ENCODE measurements at regions not wholly inside any gene's neighbourhood (a gene's known extent, or its start where the extent isn't known, plus 50 kb on each side); places are given as distances from the start of the nearest gene placed in this dataset.

DNA sequence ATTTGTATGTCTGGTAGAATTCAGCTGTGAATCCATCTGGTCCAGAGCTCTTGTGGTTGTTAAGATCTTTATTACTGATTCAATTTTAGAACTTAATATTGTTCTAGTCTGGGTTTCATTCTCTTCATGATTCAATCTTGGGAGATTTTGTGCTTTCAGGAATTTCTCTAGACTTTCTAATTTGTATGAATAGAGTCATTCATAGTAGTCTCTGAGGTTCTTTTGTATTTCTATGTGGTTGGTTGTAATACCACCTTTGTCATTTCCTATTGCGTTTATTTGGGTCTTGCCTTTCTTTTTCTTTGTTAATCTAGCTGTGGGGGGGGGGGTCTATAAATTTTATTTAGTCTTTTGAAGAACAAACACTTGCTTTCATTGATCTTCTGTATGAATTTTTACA, 824.8 kb upstream of the GALNTL6 start:
- TF ChIP-seq, protein P1, sequence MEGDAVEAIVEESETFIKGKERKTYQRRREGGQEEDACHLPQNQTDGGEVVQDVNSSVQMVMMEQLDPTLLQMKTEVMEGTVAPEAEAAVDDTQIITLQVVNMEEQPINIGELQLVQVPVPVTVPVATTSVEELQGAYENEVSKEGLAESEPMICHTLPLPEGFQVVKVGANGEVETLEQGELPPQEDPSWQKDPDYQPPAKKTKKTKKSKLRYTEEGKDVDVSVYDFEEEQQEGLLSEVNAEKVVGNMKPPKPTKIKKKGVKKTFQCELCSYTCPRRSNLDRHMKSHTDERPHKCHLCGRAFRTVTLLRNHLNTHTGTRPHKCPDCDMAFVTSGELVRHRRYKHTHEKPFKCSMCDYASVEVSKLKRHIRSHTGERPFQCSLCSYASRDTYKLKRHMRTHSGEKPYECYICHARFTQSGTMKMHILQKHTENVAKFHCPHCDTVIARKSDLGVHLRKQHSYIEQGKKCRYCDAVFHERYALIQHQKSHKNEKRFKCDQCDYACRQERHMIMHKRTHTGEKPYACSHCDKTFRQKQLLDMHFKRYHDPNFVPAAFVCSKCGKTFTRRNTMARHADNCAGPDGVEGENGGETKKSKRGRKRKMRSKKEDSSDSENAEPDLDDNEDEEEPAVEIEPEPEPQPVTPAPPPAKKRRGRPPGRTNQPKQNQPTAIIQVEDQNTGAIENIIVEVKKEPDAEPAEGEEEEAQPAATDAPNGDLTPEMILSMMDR (IDR thresholded peaks at IDR 0.05; ENCODE audit: low read length): no peak
- no peak for TF ChIP-seq EZH2 (IDR thresholded peaks at IDR 0.05; ENCODE audit: borderline replicate concordance, low read length)

Data from OCI-LY1 (cell line).